D721Med (cell line): ENCODE measurements at regions not wholly inside any gene's neighbourhood (a gene's known extent, or its start where the extent isn't known, plus 50 kb on each side); places are given as distances from the start of the nearest gene placed in this dataset.
"Not testable (repeated sequence)": the region's sequence is repeated elsewhere in the genome, so short reads cannot be mapped to it uniquely, and the experiment has no call there.

ENCODE experiments used
- DNase-seq: peaks from one replicate; pipeline ENCODE4 v3.0.0; 2011; ENCODE audit warnings: low spot score; ENCODE audit not compliant: insufficient read length
- FAIRE-seq: peaks from 2 replicates; lab custom pipeline; 2011; peaks lifted over from hg19 to GRCh38; lab: Jason Lieb, UNC
- CTCF ChIP-seq: IDR thresholded peaks from 2 replicates; pipeline ENCODE4 v1.5.1; 2012; ENCODE audit warnings: mild to moderate bottlenecking, control low read depth; ENCODE audit not compliant: insufficient read depth; ENCODE audit errors: missing control alignments

DNA sequence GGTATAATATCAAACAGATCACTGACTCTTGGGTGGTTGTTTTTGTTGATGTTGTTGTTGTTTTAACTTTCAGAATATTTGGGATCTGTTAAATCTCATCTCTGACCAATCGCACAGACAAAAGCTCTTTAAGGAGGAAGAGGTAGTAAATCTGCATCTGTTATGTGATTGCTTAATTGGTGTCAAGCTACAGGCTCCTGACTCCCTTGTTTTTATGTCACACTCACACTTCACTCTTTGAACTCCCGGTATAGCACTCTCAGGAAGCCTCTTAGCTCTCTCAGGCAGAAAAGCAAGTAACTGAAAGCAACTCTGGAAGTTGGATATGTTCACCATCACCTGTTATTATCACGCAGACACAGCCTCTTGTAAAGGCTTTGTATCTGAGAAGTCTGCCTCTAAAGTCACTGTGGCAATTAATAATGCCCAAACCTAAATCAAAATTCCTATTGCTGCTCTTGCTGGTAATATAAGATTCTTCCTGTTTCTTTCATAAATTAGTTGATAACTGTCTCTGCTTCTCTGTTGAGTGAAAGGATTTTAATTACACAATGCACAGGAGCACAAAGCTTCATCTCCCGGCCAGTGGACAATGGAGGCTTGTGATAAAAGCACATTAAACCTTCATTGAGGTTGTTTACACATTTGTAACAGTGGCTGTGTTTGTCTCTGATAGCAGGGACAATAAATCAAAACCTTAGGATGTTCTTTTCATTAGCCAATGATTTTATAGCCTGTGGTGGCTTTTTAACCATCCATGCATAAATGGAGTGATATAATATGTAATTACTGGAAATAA lies 576.7 kb downstream of the MFSD1 start:
- FAIRE-seq (no peak), DNase-seq (no peak)
- TF ChIP-seq CTCF: no peak

DNA sequence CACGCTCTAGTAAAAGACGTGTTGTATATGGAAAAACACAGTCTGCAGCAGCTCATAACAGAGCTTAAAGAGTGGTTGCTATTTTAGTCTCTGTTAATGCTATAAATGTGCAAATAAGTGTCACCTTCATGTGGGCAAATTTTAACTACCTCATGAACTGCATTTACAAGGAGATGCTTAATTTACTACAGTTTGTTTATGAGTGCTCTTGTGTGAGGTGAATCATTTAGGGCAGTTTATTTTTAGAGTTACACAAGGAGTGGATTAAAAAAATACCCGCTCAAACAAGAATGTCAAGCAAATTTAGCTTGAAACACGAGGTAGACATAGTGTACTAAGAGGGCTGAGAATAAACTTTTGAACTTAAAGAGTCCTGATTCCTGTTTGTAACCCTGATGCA lies 579.0 kb downstream of the MFSD1 start:
- DNase-seq (no peak), FAIRE-seq (no peak)
- TF ChIP-seq CTCF: no peak

DNA sequence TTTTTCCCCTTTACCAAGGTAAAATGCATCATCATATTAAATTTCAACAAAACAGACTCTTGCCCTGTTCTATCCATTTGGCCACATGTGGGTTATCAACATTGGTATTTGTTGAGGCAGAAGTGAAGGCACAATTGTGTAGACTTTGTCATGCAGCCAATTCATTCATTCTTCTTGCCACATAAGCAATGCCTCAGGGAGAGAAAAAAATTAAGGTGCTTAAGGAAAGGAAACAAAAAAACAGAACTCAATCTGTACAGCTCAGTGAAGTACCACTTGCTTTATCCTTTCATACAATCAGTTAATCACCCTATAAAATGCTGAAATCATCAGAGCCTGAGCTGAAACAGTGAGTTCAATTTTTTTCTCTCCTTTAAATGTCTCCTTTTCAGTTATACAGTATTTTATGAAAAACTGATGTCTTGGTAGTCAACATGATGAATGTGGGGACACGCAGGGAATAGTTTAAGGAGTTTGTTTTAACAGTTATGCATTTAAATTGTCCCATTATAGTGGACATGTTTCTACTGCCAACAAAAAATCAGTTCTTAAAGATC lies 588.9 kb downstream of the MFSD1 start:
- DNase-seq: no peak
- FAIRE-seq: no peak
- no peak for TF ChIP-seq CTCF

GRCh38 chr3:159397683-159398082 lies 591.0 kb upstream of the IL12A start:
- FAIRE-seq, DNase-seq: not testable (repeated sequence)

DNA sequence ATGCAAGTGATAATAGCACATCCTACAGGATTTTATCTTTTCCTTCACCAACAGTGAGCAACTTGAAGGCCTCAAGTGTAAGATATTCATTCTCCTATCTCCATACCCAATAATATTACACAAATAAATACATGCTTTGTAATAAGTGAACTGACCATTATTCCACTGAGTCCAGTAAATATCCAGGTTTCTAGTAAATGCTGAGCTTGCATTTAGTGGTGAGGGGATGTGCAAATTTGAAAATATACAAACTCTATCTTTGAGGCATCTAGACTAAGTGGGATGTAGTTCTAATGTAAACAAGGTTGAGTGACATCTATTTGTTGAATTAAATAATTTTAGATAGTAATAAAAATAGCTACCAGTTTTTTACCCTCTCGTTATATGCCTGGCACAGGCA lies 587.6 kb upstream of the IL12A start:
- no peak for FAIRE-seq
- TF ChIP-seq CTCF: no peak

GRCh38 chr3:159409711-159410110 lies 578.9 kb upstream of the IL12A start:
- not testable (repeated sequence) for FAIRE-seq, DNase-seq

More for the DNA sequence above, 587.6 kb upstream of the IL12A start:
- no peak for DNase-seq

DNA sequence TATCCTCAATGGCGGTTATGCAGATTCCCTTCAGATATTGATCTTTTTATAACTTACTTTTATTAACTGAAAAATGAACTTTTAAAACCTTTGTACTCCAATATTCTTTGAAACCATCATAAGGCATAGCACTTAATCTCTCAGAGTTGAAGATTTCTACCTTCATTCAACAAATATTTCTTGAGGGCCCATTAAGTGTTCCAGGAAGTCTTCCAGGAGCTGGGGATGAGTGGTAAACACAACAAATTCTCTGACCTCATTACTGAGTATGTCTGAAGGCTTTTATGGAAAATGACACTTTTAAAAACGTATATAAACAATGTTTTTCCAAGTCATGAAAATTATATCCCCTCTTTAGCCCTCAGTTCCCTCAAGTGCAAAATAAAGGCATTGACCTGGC lies 575.3 kb upstream of the IL12A start:
- FAIRE-seq: no peak
- DNase-seq: no peak
- TF ChIP-seq CTCF: no peak

DNA sequence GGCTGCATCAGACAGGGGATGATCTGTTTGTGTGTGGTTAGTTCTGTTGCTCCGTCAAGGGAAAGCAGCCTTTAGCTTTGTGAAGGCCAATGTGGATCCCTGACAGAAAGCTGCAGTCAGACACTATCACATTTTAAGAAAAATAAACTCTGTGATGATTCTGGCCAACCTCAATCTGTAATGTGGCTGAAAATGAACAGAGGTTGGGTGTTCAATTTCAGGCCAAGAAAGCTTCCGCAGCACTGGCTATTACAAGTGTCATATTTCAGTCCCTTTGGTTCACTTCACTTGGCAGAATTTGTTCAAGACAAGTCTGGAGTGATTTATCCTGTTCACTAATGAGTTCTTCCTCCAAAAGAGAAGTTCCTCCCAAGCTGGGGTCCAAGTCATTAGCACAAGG lies 571.8 kb upstream of the IL12A start:
- no peak for FAIRE-seq
- no peak for DNase-seq
- TF ChIP-seq CTCF: no peak
